ENCODE measurements at regions not wholly inside any gene's neighbourhood (a gene's known extent, or its start where the extent isn't known, plus 50 kb on each side); places are given as distances from the start of the nearest gene placed in this dataset.

DNA sequence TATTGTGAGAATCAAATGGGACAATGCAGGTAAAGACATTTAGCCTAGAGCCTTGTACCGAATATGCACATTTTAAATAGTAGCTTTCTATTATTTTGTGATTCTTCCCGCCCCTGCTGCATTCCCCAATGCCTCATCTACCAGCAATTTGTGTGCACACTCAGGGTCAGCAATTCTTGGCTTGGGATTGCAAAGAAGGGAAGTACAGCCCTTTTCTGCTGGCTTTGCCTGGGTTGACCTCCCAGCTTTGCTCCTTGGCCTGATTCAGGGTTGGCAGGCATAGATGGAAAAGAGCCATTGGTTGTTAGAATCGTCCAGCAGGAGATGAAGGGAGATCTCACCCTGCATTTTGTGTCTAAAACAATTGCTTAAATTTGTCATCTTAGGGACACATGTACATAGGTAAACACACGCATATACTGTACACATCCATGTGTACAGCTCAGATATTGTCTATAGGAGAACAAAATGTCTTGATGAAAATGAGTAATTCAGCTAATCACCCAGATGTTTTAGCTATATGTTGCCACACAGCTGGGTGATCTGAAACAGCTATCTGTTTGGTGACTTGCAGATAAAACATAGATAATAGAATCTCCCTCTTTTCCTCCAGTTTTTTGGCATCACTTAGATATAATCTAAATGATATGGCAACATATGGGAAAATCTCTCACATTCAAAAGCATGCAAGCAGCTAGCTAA lies 340.9 kb upstream of the TBL1XR1 start:
- Histone ChIP-seq H3K36me3 (no peaks in the 10 kb centered on the region), H3K9me3 (no peaks in the 10 kb centered on the region), H3K27me3 (no peaks in the 10 kb centered on the region), H3K27ac (no peak overlapping the region), H3K4me3 (no peak overlapping the region), H3K4me1 (peaks cover 23% of the 10 kb centered on the region)
- DNase-seq (ENCODE audit: low spot score in 2 of 2), result no peak
- TF ChIP-seq POLR2A (IDR thresholded peaks at IDR 0.05) (no peak), EP300 (IDR thresholded peaks at IDR 0.05) (no peak)
- TF ChIP-seq, protein P1, sequence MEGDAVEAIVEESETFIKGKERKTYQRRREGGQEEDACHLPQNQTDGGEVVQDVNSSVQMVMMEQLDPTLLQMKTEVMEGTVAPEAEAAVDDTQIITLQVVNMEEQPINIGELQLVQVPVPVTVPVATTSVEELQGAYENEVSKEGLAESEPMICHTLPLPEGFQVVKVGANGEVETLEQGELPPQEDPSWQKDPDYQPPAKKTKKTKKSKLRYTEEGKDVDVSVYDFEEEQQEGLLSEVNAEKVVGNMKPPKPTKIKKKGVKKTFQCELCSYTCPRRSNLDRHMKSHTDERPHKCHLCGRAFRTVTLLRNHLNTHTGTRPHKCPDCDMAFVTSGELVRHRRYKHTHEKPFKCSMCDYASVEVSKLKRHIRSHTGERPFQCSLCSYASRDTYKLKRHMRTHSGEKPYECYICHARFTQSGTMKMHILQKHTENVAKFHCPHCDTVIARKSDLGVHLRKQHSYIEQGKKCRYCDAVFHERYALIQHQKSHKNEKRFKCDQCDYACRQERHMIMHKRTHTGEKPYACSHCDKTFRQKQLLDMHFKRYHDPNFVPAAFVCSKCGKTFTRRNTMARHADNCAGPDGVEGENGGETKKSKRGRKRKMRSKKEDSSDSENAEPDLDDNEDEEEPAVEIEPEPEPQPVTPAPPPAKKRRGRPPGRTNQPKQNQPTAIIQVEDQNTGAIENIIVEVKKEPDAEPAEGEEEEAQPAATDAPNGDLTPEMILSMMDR (IDR thresholded peaks at IDR 0.05), result no peak
- WGBS, result 41% methylated on average over 4 of the region's 4 CpGs

DNA sequence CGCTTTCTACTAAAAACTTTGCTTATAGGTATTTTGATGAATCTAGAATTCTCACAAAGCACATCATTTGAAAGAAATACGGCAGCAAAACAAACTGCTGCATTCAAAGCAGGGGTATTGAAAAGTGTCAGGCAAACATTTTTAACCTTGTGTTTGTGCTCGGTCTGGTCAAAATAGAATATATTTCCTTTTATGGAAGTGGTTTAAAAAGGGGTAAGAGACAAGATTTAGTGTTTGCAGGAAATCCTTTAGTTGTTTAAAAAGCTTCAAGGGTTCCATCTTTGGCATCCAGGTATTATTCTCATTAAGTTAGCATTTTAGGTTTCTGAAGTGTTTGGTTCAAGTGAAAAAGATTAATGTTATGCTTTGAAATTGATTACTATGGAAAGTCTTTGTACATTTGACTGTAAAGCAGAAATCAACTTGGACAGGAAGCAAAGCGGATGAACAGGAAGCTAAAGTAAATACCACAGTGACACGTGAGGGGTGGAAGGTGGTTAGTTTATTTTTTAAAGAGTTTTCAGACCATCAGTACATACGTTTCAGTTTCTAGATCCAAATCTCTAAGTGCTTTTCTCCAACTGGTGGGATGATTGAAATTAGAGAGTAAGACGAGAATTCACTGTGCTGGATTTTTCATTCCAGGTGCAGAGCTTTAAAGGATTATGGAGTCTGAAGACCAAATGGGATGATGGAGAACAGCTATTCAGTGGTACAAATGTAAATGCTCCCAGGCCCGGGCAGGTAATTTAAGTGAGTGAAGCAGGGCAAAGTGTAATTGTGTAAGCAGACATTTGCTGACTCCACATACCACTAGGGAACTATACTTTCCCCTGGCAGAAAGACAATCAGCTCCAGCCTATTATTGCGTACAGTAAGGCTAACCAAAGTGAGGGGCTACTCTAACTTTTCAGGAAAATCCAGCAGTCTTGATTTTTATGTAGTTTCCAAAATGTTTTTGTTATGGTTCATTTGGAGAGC lies 341.8 kb upstream of the TBL1XR1 start:
- TF ChIP-seq EP300 (IDR thresholded peaks at IDR 0.05), result no peak
- no peak for TF ChIP-seq POLR2AphosphoS5 (IDR thresholded peaks at IDR 0.05)
- TF ChIP-seq, protein P1 (IDR thresholded peaks at IDR 0.05), result no peak
- no peak for TF ChIP-seq POLR2A (IDR thresholded peaks at IDR 0.05)
- H3K4me1 ChIP-seq, result peaks cover 23% of the 10 kb centered on the region
- H3K27me3 ChIP-seq, result no peaks in the 10 kb centered on the region
- no peaks in the 10 kb centered on the region for H3K9me3 ChIP-seq
- WGBS, result 66% methylated on average over 9 of the region's 9 CpGs
- H3K36me3 ChIP-seq, result no peaks in the 10 kb centered on the region
- H3K4me3 ChIP-seq, result no peak overlapping the region
- no peak overlapping the region for H3K27ac ChIP-seq
- DNase-seq (ENCODE audit: low spot score in 2 of 2), result no peak

DNA sequence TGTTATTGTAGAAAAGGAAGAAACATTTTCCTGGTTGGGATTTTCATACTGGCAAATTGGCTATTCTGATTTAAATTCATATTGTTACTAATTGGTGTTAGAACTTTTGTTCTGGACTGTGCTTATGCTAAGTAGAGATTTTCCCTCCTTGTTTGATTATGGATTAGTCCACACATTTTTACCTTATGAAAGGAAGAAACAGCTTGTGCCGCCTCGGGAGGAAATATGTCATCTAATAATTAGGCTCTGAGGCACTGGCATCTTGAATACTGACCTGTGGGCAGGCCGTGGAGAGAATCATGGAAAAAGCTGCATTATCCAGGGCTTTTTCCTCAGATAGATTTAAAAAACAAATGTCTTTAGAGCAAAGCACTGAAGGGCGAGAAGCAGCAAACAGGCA lies 344.3 kb upstream of the TBL1XR1 start:
- Histone ChIP-seq H3K27ac (no peak overlapping the region), H3K4me3 (no peak overlapping the region), H3K9me3 (no peaks in the 10 kb centered on the region), H3K4me1 (peaks cover 23% of the 10 kb centered on the region), H3K36me3 (no peaks in the 10 kb centered on the region), H3K27me3 (no peaks in the 10 kb centered on the region)
- no peak for DNase-seq (ENCODE audit: low spot score in 2 of 2)
- no peak for TF ChIP-seq EP300 (IDR thresholded peaks at IDR 0.05)
- no peak for TF ChIP-seq POLR2A (IDR thresholded peaks at IDR 0.05)
- TF ChIP-seq, protein P1 (IDR thresholded peaks at IDR 0.05), result no peak
- TF ChIP-seq POLR2AphosphoS5 (IDR thresholded peaks at IDR 0.05), result no peak
- whole genome bisulfite sequencing, result 89% methylated on average over 4 of the region's 4 CpGs

DNA sequence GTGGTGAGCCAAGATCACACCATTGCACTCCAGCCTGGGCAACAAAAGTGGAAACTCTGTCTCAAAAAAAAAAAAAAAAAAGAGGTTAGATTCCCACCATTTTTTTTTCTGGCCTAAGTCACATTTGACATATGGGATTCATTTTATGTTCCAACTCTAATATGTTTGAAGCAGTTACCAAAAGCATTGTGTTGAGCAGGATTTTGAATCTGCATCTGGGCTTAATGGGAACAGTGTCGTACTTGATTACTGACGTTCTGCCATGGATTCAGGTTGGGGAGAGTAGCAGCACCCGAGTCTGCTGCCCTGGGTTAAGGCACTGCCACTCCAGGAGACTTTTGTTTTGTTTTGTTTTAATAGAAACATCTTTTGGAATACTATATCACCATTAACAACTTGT lies 348.7 kb upstream of the TBL1XR1 start:
- no peaks in the 10 kb centered on the region for H3K9me3 ChIP-seq
- no peaks in the 10 kb centered on the region for H3K27me3 ChIP-seq
- WGBS, result 81% methylated on average over 3 of the region's 3 CpGs
- no peak overlapping the region for H3K27ac ChIP-seq
- TF ChIP-seq, protein P1 (IDR thresholded peaks at IDR 0.05), result no peak
- TF ChIP-seq POLR2AphosphoS5 (IDR thresholded peaks at IDR 0.05) (no peak), EP300 (IDR thresholded peaks at IDR 0.05) (no peak), POLR2A (IDR thresholded peaks at IDR 0.05) (no peak)
- no peak overlapping the region for H3K4me3 ChIP-seq
- no peaks in the 10 kb centered on the region for H3K36me3 ChIP-seq
- H3K4me1 ChIP-seq, result no peaks in the 10 kb centered on the region
- DNase-seq (ENCODE audit: low spot score in 2 of 2), result no peak
